CD14-positive monocyte (primary cell): ENCODE measurements at regions not wholly inside any gene's neighbourhood (a gene's known extent, or its start where the extent isn't known, plus 50 kb on each side); places are given as distances from the start of the nearest gene placed in this dataset.

ENCODE experiments used
- DNase-seq, 3 donors: peaks; one replicate each; pipeline ENCODE4 v3.0.0-alpha.2; 2011 to 2022
- H2AFZ ChIP-seq: 2 replicates; pipeline ENCODE4 v1.6.0; 2012; ENCODE audit warnings: mild to moderate bottlenecking, low read depth, low read length, inconsistent platforms; ENCODE audit not compliant: insufficient read depth, poor library complexity, severe bottlenecking
- H3K27ac ChIP-seq, 2 donors: 1 replicate in 1 of 2; 2 replicates in 1 of 2; pipeline ENCODE4 v1.5.1; 2012 to 2013; ENCODE audit warnings: low read length in 2 of 2, control low read depth in 1 of 2, inconsistent platforms in 1 of 2, low read depth in 1 of 2, mild to moderate bottlenecking in 1 of 2
- H3K27me3 ChIP-seq, 2 donors: one replicate each; pipeline versions ENCODE4 v1.6.0 to v1.6.1; 2011 to 2013; ENCODE audit warnings: low read length in 2 of 2; ENCODE audit not compliant: control insufficient read depth in 2 of 2, insufficient read depth in 2 of 2
- H3K36me3 ChIP-seq, 2 donors: replicated peaks in 1 of 2; 1 replicate in 1 of 2; 2 replicates in 1 of 2; pipeline versions ENCODE4 v1.5.1 to v1.6.1; 2012 to 2013; ENCODE audit warnings: low read length in 2 of 2, control low read depth in 1 of 2, inconsistent platforms in 1 of 2, mild to moderate bottlenecking in 1 of 2; ENCODE audit not compliant: insufficient read depth in 2 of 2, control insufficient read depth in 1 of 2
- H3K4me1 ChIP-seq, 2 donors: 1 replicate in 1 of 2; 2 replicates in 1 of 2; pipeline versions ENCODE4 v1.5.1 to v1.6.1; 2012 to 2013; ENCODE audit warnings: low read length in 2 of 2, control low read depth in 1 of 2, inconsistent platforms in 1 of 2, mild to moderate bottlenecking in 1 of 2, moderate library complexity in 1 of 2; ENCODE audit not compliant: insufficient read depth in 2 of 2, control insufficient read depth in 1 of 2
- H3K4me2 ChIP-seq: replicated peaks from 2 replicates; pipeline ENCODE3; 2012; ENCODE audit warnings: low read length, moderate library complexity, mild to moderate bottlenecking; ENCODE audit not compliant: poor library complexity, severe bottlenecking; ENCODE audit errors: extremely low read depth
- H3K4me3 ChIP-seq, 3 experiments: fragments of 200-600 bp in 1 of 3; sonication (generic) in 1 of 3; replicated peaks in 1 of 3; 1 replicate in 2 of 3; 2 replicates in 1 of 3; pipeline ENCODE4 v1.5.1; 2011 to 2013; ENCODE audit warnings: low read length in 3 of 3, mild to moderate bottlenecking in 3 of 3, control low read depth in 2 of 3, low read depth in 2 of 3, inconsistent platforms in 1 of 3, moderate library complexity in 1 of 3
- H3K79me2 ChIP-seq: 2 replicates; pipeline ENCODE4 v1.6.0; 2012; ENCODE audit warnings: mild to moderate bottlenecking, control low read depth, inconsistent platforms, low read length, moderate library complexity; ENCODE audit not compliant: insufficient read depth
- H3K9ac ChIP-seq: 2 replicates; pipeline ENCODE4 v1.6.0; 2017; ENCODE audit warnings: low read length, mild to moderate bottlenecking; ENCODE audit not compliant: insufficient read depth, poor library complexity, severe bottlenecking
- H3K9me3 ChIP-seq, 2 donors: replicated peaks in 1 of 2; 1 replicate in 1 of 2; 2 replicates in 1 of 2; pipeline versions ENCODE4 v1.5.1 to v1.6.1; 2012 to 2013; ENCODE audit warnings: low read length in 2 of 2, control low read depth in 1 of 2; ENCODE audit not compliant: control insufficient read depth in 1 of 2, insufficient read depth in 1 of 2
- H4K20me1 ChIP-seq: 2 replicates; pipeline ENCODE4 v1.6.0; 2012; ENCODE audit warnings: mild to moderate bottlenecking, low read length, control low read depth, moderate library complexity; ENCODE audit not compliant: insufficient read depth
- H3K27ac Mint-ChIP-seq, 7 donors: one replicate each; pipeline ENCODE4 v1.8.0; 2020; ENCODE audit warnings: mild to moderate bottlenecking in 7 of 7, mixed read lengths in 7 of 7, moderate library complexity in 6 of 7, inconsistent platforms in 2 of 7
- H3K27me3 Mint-ChIP-seq, 3 donors: one replicate each; pipeline ENCODE4 v1.8.0; 2021 to 2022; ENCODE audit warnings: low read depth in 3 of 3, mild to moderate bottlenecking in 3 of 3, mixed read lengths in 3 of 3, moderate library complexity in 3 of 3, inconsistent platforms in 1 of 3
- H3K36me3 Mint-ChIP-seq, 2 donors: one replicate each; pipeline ENCODE4 v1.8.0; 2020; ENCODE audit warnings: mixed read lengths in 2 of 2, inconsistent platforms in 1 of 2, mild to moderate bottlenecking in 1 of 2
- H3K4me1 Mint-ChIP-seq: one replicate; pipeline ENCODE4 v1.8.0; 2020; ENCODE audit warnings: mild to moderate bottlenecking, mixed read lengths
- H3K4me3 Mint-ChIP-seq, 2 donors: one replicate each; pipeline ENCODE4 v1.8.0; 2020; ENCODE audit warnings: mild to moderate bottlenecking in 2 of 2, mixed read lengths in 2 of 2, moderate library complexity in 1 of 2
- H3K9me3 Mint-ChIP-seq, 7 donors: one replicate each; pipeline ENCODE4 v1.8.0; 2020 to 2022; ENCODE audit warnings: mixed read lengths in 7 of 7, mild to moderate bottlenecking in 6 of 7, moderate library complexity in 6 of 7, inconsistent platforms in 2 of 7
- WGBS: methylation state at CpG from one replicate; pipeline ENCODE4 v1.1.5; 2013; ENCODE audit warnings: missing lambda C conversion rate; ENCODE audit not compliant: insufficient coverage; 5-methylcytosine and 5-hydroxymethylcytosine counted together
- intact Hi-C, 2 donors: fragments of 100-400 bp; cut with micrococcal nuclease; formaldehyde crosslinking; loops; one replicate each; pipeline versions ENCODE4 v1.15.0 to v1.15.1; 2023
- TF ChIP-seq, protein P1 (sequence below): fragments of 200-600 bp; IDR thresholded peaks from one replicate; pipeline ENCODE4 v1.8.0; 2022; ENCODE audit warnings: antibody characterized with exemption, mild to moderate bottlenecking

DNA sequence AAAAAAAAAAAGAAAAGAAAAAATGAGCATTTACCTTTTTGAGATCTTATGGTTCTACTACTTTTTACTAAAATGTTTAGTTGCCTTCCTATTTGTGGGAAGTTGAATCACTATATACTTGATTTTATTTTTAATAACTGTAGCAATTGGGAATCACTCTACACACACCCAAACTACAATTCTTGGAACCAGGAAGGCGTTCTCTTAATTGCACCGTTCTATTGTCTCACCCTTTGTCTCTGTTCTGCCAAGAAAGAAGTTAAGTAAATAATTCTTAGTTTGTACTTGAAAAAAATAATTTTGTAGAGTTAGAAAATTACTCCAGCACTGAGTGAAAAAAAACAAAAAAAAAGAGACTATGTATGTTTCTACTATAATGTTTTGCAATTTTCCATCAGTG lies 62.7 kb downstream of the ATOH1 start:
- no peak overlapping the region for H3K4me2 ChIP-seq
- Mint-ChIP-seq H3K36me3 (no peaks in the 10 kb centered on the region), H3K4me3 (no peak overlapping the region), H3K27ac (no peak overlapping the region), H3K27me3 (peaks cover 0 to 2% (median 2%) of the 10 kb centered on the region in 3 donors), H3K4me1 (no peaks in the 10 kb centered on the region), H3K9me3 (no peaks in the 10 kb centered on the region)
- TF ChIP-seq, protein P1, sequence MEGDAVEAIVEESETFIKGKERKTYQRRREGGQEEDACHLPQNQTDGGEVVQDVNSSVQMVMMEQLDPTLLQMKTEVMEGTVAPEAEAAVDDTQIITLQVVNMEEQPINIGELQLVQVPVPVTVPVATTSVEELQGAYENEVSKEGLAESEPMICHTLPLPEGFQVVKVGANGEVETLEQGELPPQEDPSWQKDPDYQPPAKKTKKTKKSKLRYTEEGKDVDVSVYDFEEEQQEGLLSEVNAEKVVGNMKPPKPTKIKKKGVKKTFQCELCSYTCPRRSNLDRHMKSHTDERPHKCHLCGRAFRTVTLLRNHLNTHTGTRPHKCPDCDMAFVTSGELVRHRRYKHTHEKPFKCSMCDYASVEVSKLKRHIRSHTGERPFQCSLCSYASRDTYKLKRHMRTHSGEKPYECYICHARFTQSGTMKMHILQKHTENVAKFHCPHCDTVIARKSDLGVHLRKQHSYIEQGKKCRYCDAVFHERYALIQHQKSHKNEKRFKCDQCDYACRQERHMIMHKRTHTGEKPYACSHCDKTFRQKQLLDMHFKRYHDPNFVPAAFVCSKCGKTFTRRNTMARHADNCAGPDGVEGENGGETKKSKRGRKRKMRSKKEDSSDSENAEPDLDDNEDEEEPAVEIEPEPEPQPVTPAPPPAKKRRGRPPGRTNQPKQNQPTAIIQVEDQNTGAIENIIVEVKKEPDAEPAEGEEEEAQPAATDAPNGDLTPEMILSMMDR, result no peak
- no peaks in the 10 kb centered on the region for H4K20me1 ChIP-seq
- DNase-seq, result no peak
- no peaks in the 10 kb centered on the region for H3K27me3 ChIP-seq
- H3K9me3 ChIP-seq, result no peaks in the 10 kb centered on the region
- no peak overlapping the region for H3K4me3 ChIP-seq
- intact Hi-C loops, result no loop called here
- no peak overlapping the region for H2AFZ ChIP-seq
- no peaks in the 10 kb centered on the region for H3K36me3 ChIP-seq
- H3K4me1 ChIP-seq, result no peaks in the 10 kb centered on the region
- no CpG with 5 or more reads among the region's 2 CpGs for WGBS
- H3K79me2 ChIP-seq, result no peaks in the 10 kb centered on the region
- H3K27ac ChIP-seq, result no peak overlapping the region
- no peak overlapping the region for H3K9ac ChIP-seq

DNA sequence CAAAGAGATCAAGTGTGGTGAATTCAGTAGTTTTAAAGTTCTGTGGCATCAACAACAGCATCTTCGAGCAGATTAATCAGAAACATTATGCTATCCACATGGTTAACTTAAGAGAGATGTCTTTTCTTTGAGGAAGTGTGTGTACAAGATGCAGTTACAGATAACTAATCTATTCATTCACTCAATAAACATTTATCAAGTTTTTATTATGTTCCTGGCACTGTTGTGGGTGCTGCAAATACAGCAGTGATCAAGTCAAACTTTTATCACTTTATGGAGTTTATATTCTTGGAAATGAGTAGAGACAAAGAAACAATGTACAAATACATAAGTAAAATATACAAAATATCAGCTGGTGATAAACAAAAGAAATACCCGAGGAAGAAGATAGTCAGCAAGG lies 66.4 kb downstream of the ATOH1 start:
- no peaks in the 10 kb centered on the region for H3K36me3 ChIP-seq
- no peak overlapping the region for H3K4me3 ChIP-seq
- no peaks in the 10 kb centered on the region for H3K36me3 Mint-ChIP-seq
- H3K4me1 Mint-ChIP-seq, result no peaks in the 10 kb centered on the region
- H3K9ac ChIP-seq, result no peak overlapping the region
- H3K27ac ChIP-seq, result no peak overlapping the region
- no peaks in the 10 kb centered on the region for H3K4me1 ChIP-seq
- peaks cover 0 to 2% (median 0%) of the 10 kb centered on the region in 3 donors for H3K27me3 Mint-ChIP-seq
- no peak overlapping the region for H2AFZ ChIP-seq
- no peak for DNase-seq
- TF ChIP-seq, protein P1, result no peak
- no peaks in the 10 kb centered on the region for H3K79me2 ChIP-seq
- no CpG with 5 or more reads among the region's 2 CpGs for WGBS
- H3K27me3 ChIP-seq, result no peaks in the 10 kb centered on the region
- H3K9me3 Mint-ChIP-seq, result no peaks in the 10 kb centered on the region
- H3K9me3 ChIP-seq, result no peaks in the 10 kb centered on the region
- intact Hi-C loops, result no loop called here
- H3K4me2 ChIP-seq, result no peak overlapping the region
- no peak overlapping the region for H3K4me3 Mint-ChIP-seq
- H3K27ac Mint-ChIP-seq, result no peak overlapping the region
- no peaks in the 10 kb centered on the region for H4K20me1 ChIP-seq
